VCaP (cell line): ENCODE measurements at regions not wholly inside any gene's neighbourhood (a gene's known extent, or its start where the extent isn't known, plus 50 kb on each side); places are given as distances from the start of the nearest gene placed in this dataset.

Source experiments
- H3K27ac ChIP-seq: fragments of 450-650 bp; 2 replicates; pipeline ENCODE4 v1.5.1; 2017
- CTCF ChIP-seq: fragments of 450-650 bp; conservative IDR thresholded peaks from 2 replicates; pipeline ENCODE4 v1.5.1; 2017; ENCODE audit warnings: mild to moderate bottlenecking, moderate library complexity

GRCh38 chr17:17398188-17398942 lies 78.4 kb upstream of the MED9 start:
- no peak overlapping the region for H3K27ac ChIP-seq
- no peak for TF ChIP-seq CTCF

- no peak for TF ChIP-seq CTCF
- H3K27ac ChIP-seq, result no peak overlapping the region
Measured at GRCh38 chr17:17398943-17399926, 77.6 kb upstream of the MED9 start.

GRCh38 chr17:17400070-17400469 lies 76.7 kb upstream of the MED9 start:
- no peak overlapping the region for H3K27ac ChIP-seq
- no peak for TF ChIP-seq CTCF

- H3K27ac ChIP-seq, result no peak overlapping the region
- no peak for TF ChIP-seq CTCF
Measured at GRCh38 chr17:17400566-17401184, 76.1 kb upstream of the MED9 start.

GRCh38 chr17:17401271-17401781 lies 75.5 kb upstream of the MED9 start:
- H3K27ac ChIP-seq, result no peak overlapping the region
- no peak for TF ChIP-seq CTCF

DNA sequence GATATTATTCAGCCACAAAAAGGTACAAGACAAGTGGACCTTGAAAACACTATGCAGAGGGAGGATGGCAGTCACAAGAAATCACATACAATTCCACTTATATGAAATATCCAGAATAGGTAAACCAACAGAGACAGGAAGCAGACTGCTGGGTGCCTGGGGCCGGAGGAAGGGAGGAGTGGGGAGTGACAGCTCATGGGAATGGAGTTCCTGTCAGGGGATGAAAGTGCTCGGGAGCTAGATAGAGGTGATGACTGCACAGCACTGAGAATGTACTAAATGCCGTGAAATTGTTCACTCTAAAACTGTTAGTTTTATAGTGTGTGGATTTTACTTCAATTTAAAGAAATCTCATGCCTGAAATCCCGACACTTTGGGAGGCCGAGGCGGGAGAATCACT lies 74.2 kb upstream of the MED9 start:
- TF ChIP-seq CTCF, result no peak
- H3K27ac ChIP-seq, result no peak overlapping the region

DNA sequence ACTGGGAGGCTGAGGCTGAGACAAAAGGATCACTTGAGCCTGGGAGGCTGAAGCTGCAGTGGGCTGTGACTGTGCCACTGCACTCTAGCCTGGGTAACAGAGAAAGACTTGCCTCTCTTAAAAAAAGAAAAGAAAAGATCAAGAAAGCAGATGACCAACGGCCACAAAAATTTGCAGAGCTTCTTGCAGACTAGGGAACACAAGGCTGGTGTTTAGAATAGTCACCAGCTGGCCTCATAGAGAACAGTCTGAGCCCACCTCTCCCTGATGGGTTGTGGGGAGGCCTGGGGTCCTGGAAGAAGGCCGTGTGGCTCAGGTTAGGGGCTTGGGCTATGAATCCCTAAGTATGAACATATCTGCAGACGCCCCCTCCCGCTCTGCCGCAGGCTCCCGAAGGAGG lies 73.7 kb upstream of the MED9 start:
- TF ChIP-seq CTCF, result no peak

More for the DNA sequence above, 73.7 kb upstream of the MED9 start:
- no peak overlapping the region for H3K27ac ChIP-seq
